ENCODE measurements at regions not wholly inside any gene's neighbourhood (a gene's known extent, or its start where the extent isn't known, plus 50 kb on each side); places are given as distances from the start of the nearest gene placed in this dataset.

GRCh38 chr4:138879757-138880156 is 135.8 kb upstream of the NOCT start:
- Histone ChIP-seq H3K9ac (ENCODE audit: insufficient read length) (no peak overlapping the region), H3K27ac (no peak overlapping the region), H3K4me3 (no peak overlapping the region), H3K9me3 (ENCODE audit: low read depth, low read length) (no peaks in the 10 kb centered on the region), H3K36me3 (ENCODE audit: insufficient read depth, low read length) (no peaks in the 10 kb centered on the region)
- no peak for DNase-seq (ENCODE audit: low read depth, low spot score)
- no peak for TF ChIP-seq EZH2 (IDR thresholded peaks at IDR 0.05)
- no peak for TF ChIP-seq POLR2AphosphoS5 (IDR thresholded peaks at IDR 0.05; ENCODE audit: borderline replicate concordance, low read depth, low read length)
- no peak for TF ChIP-seq FOXP2 (optimal IDR thresholded peaks at IDR 0.05; ENCODE audit: control extremely low read depth, extremely low read length, insufficient read depth)

- H3K4me3 ChIP-seq: 0 out of 2 replicates have a peak overlapping the region, but pooled peaks have one; percentile 30
- peak overlapping the region; percentile 81 for H3K27ac ChIP-seq
- no peaks in the 10 kb centered on the region for H3K36me3 ChIP-seq (ENCODE audit: insufficient read depth, low read length)
- no peaks in the 10 kb centered on the region for H3K9me3 ChIP-seq (ENCODE audit: low read depth, low read length)
- H3K9ac ChIP-seq (ENCODE audit: insufficient read length): peak overlapping the region; percentile 14
- DNase-seq (ENCODE audit: low read depth, low spot score): no peak
- TF ChIP-seq POLR2AphosphoS5 (IDR thresholded peaks at IDR 0.05; ENCODE audit: borderline replicate concordance, low read depth, low read length): no peak
- TF ChIP-seq EZH2 (IDR thresholded peaks at IDR 0.05): no peak
- TF ChIP-seq FOXP2 (optimal IDR thresholded peaks at IDR 0.05; ENCODE audit: control extremely low read depth, extremely low read length, insufficient read depth): no peak
These were observed 139.5 kb upstream of the NOCT start for GRCh38 chr4:138875891-138876608.

- Histone ChIP-seq H3K9me3 (ENCODE audit: low read depth, low read length) (no peaks in the 10 kb centered on the region), H3K36me3 (ENCODE audit: insufficient read depth, low read length) (no peaks in the 10 kb centered on the region), H3K9ac (ENCODE audit: insufficient read length) (no peak overlapping the region), H3K27ac (no peak overlapping the region), H3K4me3 (no peak overlapping the region)
- TF ChIP-seq EZH2 (IDR thresholded peaks at IDR 0.05) (no peak), POLR2AphosphoS5 (IDR thresholded peaks at IDR 0.05; ENCODE audit: borderline replicate concordance, low read depth, low read length) (no peak), FOXP2 (optimal IDR thresholded peaks at IDR 0.05; ENCODE audit: control extremely low read depth, extremely low read length, insufficient read depth) (no peak)
- DNase-seq (ENCODE audit: low read depth, low spot score): no peak
These were observed 144.1 kb upstream of the NOCT start for GRCh38 chr4:138871555-138871875.

GRCh38 chr4:138870737-138871554 is 144.6 kb upstream of the NOCT start:
- peak overlapping the region; percentile 51 for H3K27ac ChIP-seq
- DNase-seq (ENCODE audit: low read depth, low spot score): peak; percentile 88
- H3K9ac ChIP-seq (ENCODE audit: insufficient read length): peak overlapping the region; percentile 20

GRCh38 chr4:138869631-138870030 is 145.9 kb upstream of the NOCT start:
- no peak overlapping the region for H3K9ac ChIP-seq (ENCODE audit: insufficient read length)
- no peak for TF ChIP-seq EZH2 (IDR thresholded peaks at IDR 0.05)
- peak overlapping the region; percentile 70; the same call in 1 of the 2 replicates for H3K27ac ChIP-seq
- no peak for DNase-seq (ENCODE audit: low read depth, low spot score)
- H3K9me3 ChIP-seq (ENCODE audit: low read depth, low read length): no peaks in the 10 kb centered on the region
- no peak overlapping the region for H3K4me3 ChIP-seq
- H3K36me3 ChIP-seq (ENCODE audit: insufficient read depth, low read length): no peaks in the 10 kb centered on the region

More at GRCh38 chr4:138870737-138871554, 144.6 kb upstream of the NOCT start:
- Histone ChIP-seq H3K9me3 (ENCODE audit: low read depth, low read length) (no peaks in the 10 kb centered on the region), H3K36me3 (ENCODE audit: insufficient read depth, low read length) (no peaks in the 10 kb centered on the region), H3K4me3 (peak overlapping the region; percentile 14; the same call in 1 of the 2 replicates)
- TF ChIP-seq FOXP2 (optimal IDR thresholded peaks at IDR 0.05; ENCODE audit: control extremely low read depth, extremely low read length, insufficient read depth) (no peak), EZH2 (IDR thresholded peaks at IDR 0.05) (no peak)

- Histone ChIP-seq H3K9me3 (ENCODE audit: low read depth, low read length) (no peaks in the 10 kb centered on the region), H3K4me3 (no peak overlapping the region), H3K36me3 (ENCODE audit: insufficient read depth, low read length) (no peaks in the 10 kb centered on the region), H3K27ac (peak overlapping the region; percentile 70; the same call in 1 of the 2 replicates), H3K9ac (ENCODE audit: insufficient read length) (no peak overlapping the region)
- TF ChIP-seq EZH2 (IDR thresholded peaks at IDR 0.05): no peak
- no peak for TF ChIP-seq POLR2AphosphoS5 (IDR thresholded peaks at IDR 0.05; ENCODE audit: borderline replicate concordance, low read depth, low read length)
- TF ChIP-seq FOXP2 (optimal IDR thresholded peaks at IDR 0.05; ENCODE audit: control extremely low read depth, extremely low read length, insufficient read depth): no peak
- DNase-seq (ENCODE audit: low read depth, low spot score): no peak
These were observed 146.4 kb upstream of the NOCT start for GRCh38 chr4:138869165-138869564.

GRCh38 chr4:138868562-138868961 is 147.0 kb upstream of the NOCT start:
- no peak for DNase-seq (ENCODE audit: low read depth, low spot score)
- H3K27ac ChIP-seq: 0 out of 2 replicates have a peak overlapping the region, but pooled peaks have one; percentile 26

GRCh38 chr4:138867404-138867803 is 148.2 kb upstream of the NOCT start:
- Histone ChIP-seq H3K9me3 (ENCODE audit: low read depth, low read length) (no peaks in the 10 kb centered on the region), H3K36me3 (ENCODE audit: insufficient read depth, low read length) (no peaks in the 10 kb centered on the region), H3K4me3 (no peak overlapping the region), H3K27ac (no peak overlapping the region), H3K9ac (ENCODE audit: insufficient read length) (no peak overlapping the region)
- DNase-seq (ENCODE audit: low read depth, low spot score): no peak
- TF ChIP-seq POLR2AphosphoS5 (IDR thresholded peaks at IDR 0.05; ENCODE audit: borderline replicate concordance, low read depth, low read length) (no peak), EZH2 (IDR thresholded peaks at IDR 0.05) (no peak), FOXP2 (optimal IDR thresholded peaks at IDR 0.05; ENCODE audit: control extremely low read depth, extremely low read length, insufficient read depth) (no peak)

More at GRCh38 chr4:138868562-138868961, 147.0 kb upstream of the NOCT start:
- Histone ChIP-seq H3K9me3 (ENCODE audit: low read depth, low read length) (no peaks in the 10 kb centered on the region), H3K4me3 (no peak overlapping the region), H3K36me3 (ENCODE audit: insufficient read depth, low read length) (no peaks in the 10 kb centered on the region), H3K9ac (ENCODE audit: insufficient read length) (no peak overlapping the region)
- TF ChIP-seq FOXP2 (optimal IDR thresholded peaks at IDR 0.05; ENCODE audit: control extremely low read depth, extremely low read length, insufficient read depth) (no peak), POLR2AphosphoS5 (IDR thresholded peaks at IDR 0.05; ENCODE audit: borderline replicate concordance, low read depth, low read length) (no peak), EZH2 (IDR thresholded peaks at IDR 0.05) (no peak)
